Aorta (tissue), 5 donors: ENCODE measurements at regions not wholly inside any gene's neighbourhood (a gene's known extent, or its start where the extent isn't known, plus 50 kb on each side); places are given as distances from the start of the nearest gene placed in this dataset.

ENCODE experiments used
- ATAC-seq: fragments of 200-7000 bp; cut with Tn5 transposase; one replicate; pipeline ENCODE4 v1.9.1; 2022; ENCODE audit warnings: moderate library complexity; ENCODE audit not compliant: low FRiP score
- DNase-seq, 2 donors: peaks; one replicate each; pipeline ENCODE4 v3.0.0-alpha.2; 2020
- H3K27ac ChIP-seq, 2 donors: one replicate each; pipeline ENCODE4 v1.5.1; 2013; ENCODE audit warnings: low read length in 2 of 2, mild to moderate bottlenecking in 2 of 2, moderate library complexity in 2 of 2, control low read depth in 1 of 2, inconsistent platforms in 1 of 2, low read depth in 1 of 2
- H3K27me3 ChIP-seq, 2 donors: one replicate each; pipeline ENCODE4 v1.6.1; 2013; ENCODE audit warnings: control low read depth in 1 of 2, low read length in 1 of 2, mild to moderate bottlenecking in 1 of 2, moderate library complexity in 1 of 2; ENCODE audit not compliant: insufficient read depth in 2 of 2, control insufficient read depth in 1 of 2
- H3K36me3 ChIP-seq, 2 donors: one replicate each; pipeline ENCODE4 v1.6.1; 2013; ENCODE audit warnings: control low read depth in 1 of 2, low read length in 1 of 2, mild to moderate bottlenecking in 1 of 2; ENCODE audit not compliant: insufficient read depth in 2 of 2, control insufficient read depth in 1 of 2
- H3K4me1 ChIP-seq, 2 donors: one replicate each; pipeline ENCODE4 v1.6.1; 2013; ENCODE audit warnings: low read length in 2 of 2, control low read depth in 1 of 2, mild to moderate bottlenecking in 1 of 2, moderate library complexity in 1 of 2; ENCODE audit not compliant: insufficient read depth in 2 of 2, control insufficient read depth in 1 of 2
- H3K4me3 ChIP-seq, 2 donors: one replicate each; pipeline ENCODE4 v1.5.1; 2013; ENCODE audit warnings: low read length in 2 of 2, control low read depth in 1 of 2, mild to moderate bottlenecking in 1 of 2
- H3K9me3 ChIP-seq: one replicate; pipeline ENCODE4 v1.6.1; 2013; ENCODE audit warnings: mild to moderate bottlenecking, low read length; ENCODE audit not compliant: control insufficient read depth
- WGBS, 2 donors: extraction: QIAGEN DNeasy Blood & Tissue Kit; methylation state at CpG; one replicate each; pipeline ENCODE4 v1.1.7; 2013; 5-methylcytosine and 5-hydroxymethylcytosine counted together
- intact Hi-C, 2 donors: fragments of 100-400 bp; cut with DNase I; formaldehyde crosslinking; loops; one replicate each; pipeline versions ENCODE4 v1.14.2 to v1.15.0; 2022
- donor health status: healthy with polysubstance abuse.
- donor health status: Bipolar disorder and iron deficiency.
- donor health status: DM: no; HTN: no; CAD: no.
- donor health status: DM: no; HTN: no; CAD: no.
- donor health status: DM: yes; HTN: yes; CAD: no.

DNA sequence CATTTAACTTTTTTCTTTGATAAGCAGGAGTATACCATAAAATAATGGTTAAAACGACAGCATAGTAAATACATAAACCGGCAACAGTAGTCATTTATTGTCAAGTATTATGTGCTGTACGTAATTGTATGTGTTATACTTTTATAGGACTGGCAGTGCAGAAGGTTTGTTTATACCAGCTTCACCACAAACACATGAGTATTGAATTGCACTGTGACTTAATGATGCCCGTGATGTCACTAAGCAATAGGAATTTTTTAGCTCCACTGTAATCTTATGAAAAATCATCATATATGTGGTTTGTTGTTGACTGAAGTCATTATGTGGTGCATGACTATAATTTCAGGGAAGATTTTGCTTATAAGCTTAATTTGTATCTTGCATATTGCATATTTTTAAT is 424.6 kb downstream of the PABPC4L start:
- H3K27me3 ChIP-seq, result no peaks in the 10 kb centered on the region
- WGBS, 2 donors, result 95 to 96% methylated on average over 4 of the region's 4 CpGs
- H3K9me3 ChIP-seq, result no peaks in the 10 kb centered on the region
- no peak for ATAC-seq
- H3K4me1 ChIP-seq, result no peaks in the 10 kb centered on the region
- no peak overlapping the region for H3K27ac ChIP-seq
- intact Hi-C loops, result no loop called here
- H3K4me3 ChIP-seq, result no peak overlapping the region
- no peaks in the 10 kb centered on the region for H3K36me3 ChIP-seq
- DNase-seq, result no peak

DNA sequence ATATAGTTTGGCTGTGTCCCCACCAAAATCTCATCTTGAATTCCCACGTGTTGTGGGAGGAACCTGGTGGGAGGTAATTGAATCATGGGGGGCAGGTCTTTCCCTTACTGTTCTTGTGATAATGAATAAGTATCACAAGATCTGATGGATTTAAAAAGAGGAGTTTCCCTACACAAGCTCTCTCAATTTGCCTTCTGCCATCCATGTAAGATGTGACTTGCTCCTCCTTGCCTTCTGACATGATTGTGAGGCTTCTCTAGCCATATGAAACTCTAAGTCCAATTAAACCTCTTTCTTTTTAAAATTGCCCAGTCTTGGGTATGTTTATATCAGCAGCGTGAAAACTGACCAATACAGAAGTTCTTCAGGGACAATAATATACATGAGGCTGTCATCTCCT is 425.1 kb downstream of the PABPC4L start:
- intact Hi-C loops, result no loop called here
- Histone ChIP-seq H3K36me3 (no peaks in the 10 kb centered on the region), H3K27me3 (no peaks in the 10 kb centered on the region), H3K27ac (no peak overlapping the region), H3K9me3 (no peaks in the 10 kb centered on the region), H3K4me1 (no peaks in the 10 kb centered on the region), H3K4me3 (no peak overlapping the region)
- DNase-seq, result no peak
- 91 to 95% methylated on average over 2 of the region's 2 CpGs for WGBS, 2 donors
- ATAC-seq, result no peak

DNA sequence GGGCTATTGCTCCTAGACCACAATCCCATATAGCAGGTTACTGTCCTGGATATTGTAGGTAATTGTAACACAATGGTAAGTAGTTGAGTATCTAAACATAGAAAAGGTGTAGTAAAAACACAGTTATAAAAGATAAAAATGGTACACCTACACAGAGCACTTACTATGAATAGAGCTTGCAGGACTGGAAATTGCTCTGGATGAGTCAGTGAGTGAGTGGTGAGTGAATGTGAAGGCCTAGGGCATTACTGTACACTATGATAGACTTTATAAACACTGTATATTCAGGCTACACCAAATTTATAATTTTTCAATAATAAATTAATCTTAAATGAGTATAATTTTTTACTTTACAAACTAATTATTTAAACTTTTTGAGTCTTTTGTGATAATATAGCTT is 425.7 kb downstream of the PABPC4L start:
- Histone ChIP-seq H3K36me3 (no peaks in the 10 kb centered on the region), H3K4me3 (no peak overlapping the region), H3K9me3 (no peaks in the 10 kb centered on the region), H3K27ac (no peak overlapping the region), H3K27me3 (no peaks in the 10 kb centered on the region), H3K4me1 (no peaks in the 10 kb centered on the region)
- intact Hi-C loops, result no loop called here
- DNase-seq (no peak), ATAC-seq (no peak)

DNA sequence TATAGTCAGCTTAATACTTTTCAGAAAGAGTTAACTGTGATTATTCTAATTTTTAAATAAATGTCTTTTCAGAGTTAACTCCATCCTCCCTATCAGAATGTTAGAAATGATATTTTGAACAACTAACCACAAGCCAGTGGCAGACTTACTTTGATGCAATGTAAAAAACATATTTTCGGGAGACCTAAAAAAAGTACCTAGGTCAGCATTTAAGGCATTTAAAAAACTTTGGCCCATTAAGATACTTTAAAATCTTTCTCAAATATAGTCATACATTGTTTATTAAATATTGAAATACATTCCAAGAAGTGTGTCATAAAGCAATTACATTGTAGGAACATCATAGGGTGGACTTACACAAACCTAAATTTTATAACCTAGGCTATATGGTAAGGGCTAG is 426.1 kb downstream of the PABPC4L start:
- Histone ChIP-seq H3K27me3 (no peaks in the 10 kb centered on the region), H3K4me1 (no peaks in the 10 kb centered on the region), H3K4me3 (no peak overlapping the region), H3K27ac (no peak overlapping the region), H3K9me3 (no peaks in the 10 kb centered on the region), H3K36me3 (no peaks in the 10 kb centered on the region)
- no peak for DNase-seq
- no peak for ATAC-seq
- intact Hi-C loops, result no loop called here
- 95 to 96% methylated on average over 1 of the region's 1 CpG for WGBS, 2 donors

DNA sequence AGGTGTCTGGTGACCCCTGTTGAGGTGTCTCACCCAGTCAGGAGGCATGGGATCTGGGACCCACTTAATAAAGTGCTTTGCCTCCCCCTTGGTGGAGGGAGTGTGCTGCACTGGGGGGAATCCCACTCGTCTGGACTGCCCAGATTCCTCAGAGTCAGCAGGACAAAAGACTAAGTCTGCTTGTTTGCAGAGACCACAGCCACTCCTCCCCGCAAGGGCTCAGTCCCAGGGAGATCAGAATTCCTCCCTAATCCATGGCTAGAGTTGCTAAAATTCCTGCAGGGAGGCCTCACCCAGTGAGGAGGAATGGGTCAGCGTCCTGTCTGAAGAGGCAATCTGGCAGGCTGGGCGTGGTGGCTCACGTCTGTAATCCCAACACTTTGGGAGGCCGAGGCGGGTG is 442.2 kb downstream of the PABPC4L start:
- DNase-seq (no peak), ATAC-seq (no peak)
- 80 to 82% methylated on average over 7 of the region's 7 CpGs for WGBS, 2 donors
- H3K9me3 ChIP-seq, result no peaks in the 10 kb centered on the region
- no peaks in the 10 kb centered on the region for H3K4me1 ChIP-seq
- no peak overlapping the region for H3K4me3 ChIP-seq
- intact Hi-C loops, result loop anchor here in 1 of 2 donors (5.0 kb wide), 1 partner anchor 47 kb away; no protein-coding TSS in a partner anchor
- no peaks in the 10 kb centered on the region for H3K36me3 ChIP-seq
- no peaks in the 10 kb centered on the region for H3K27me3 ChIP-seq
- no peak overlapping the region for H3K27ac ChIP-seq

DNA sequence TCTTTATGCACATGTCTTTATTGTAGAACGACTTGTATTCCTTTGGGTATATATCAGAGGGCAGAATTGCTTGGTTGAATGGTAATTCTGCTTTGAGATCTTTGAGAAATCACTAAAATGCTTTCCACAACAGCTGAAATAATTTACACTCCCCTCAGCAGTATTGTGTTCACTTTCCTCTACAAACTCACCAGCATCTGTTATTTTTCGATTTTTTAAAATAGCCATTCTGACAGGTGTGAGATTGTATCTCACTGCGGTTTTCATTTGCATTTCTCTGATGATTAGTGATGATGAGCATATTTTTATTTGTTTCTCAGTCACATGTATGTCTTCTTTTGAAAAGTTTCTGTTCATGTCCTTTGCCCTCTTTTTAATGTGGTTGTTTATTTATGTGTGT is 459.8 kb downstream of the PABPC4L start:
- Histone ChIP-seq H3K4me1 (no peaks in the 10 kb centered on the region), H3K36me3 (no peaks in the 10 kb centered on the region), H3K27ac (no peak overlapping the region), H3K4me3 (no peak overlapping the region), H3K27me3 (no peaks in the 10 kb centered on the region), H3K9me3 (no peaks in the 10 kb centered on the region)
- WGBS, 2 donors, result 91 to 93% methylated on average over 3 of the region's 3 CpGs
- intact Hi-C loops, result no loop called here
- ATAC-seq (no peak), DNase-seq (no peak)

DNA sequence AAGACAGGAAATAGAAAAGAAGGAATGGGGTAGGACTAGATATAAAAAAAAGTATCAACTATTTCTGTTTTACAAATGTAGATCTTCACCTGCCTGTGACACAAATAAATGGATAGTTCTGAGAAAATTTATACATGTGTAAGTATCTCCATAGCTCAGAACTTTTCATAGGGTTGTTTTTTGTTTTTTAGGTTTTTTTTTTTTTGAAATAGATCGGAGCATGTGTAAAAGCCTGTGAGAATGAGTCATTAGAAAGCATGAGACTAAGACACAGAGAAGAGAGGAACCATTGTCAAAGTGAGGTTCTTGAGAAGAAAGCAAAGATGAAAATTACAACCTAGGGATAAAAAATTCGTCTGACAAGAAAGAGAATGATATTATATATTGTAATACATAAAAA is 481.6 kb downstream of the PABPC4L start:
- ATAC-seq, result no peak
- DNase-seq, result no peak
- Histone ChIP-seq H3K4me3 (no peak overlapping the region), H3K4me1 (no peaks in the 10 kb centered on the region), H3K27ac (no peak overlapping the region), H3K36me3 (no peaks in the 10 kb centered on the region), H3K9me3 (no peaks in the 10 kb centered on the region), H3K27me3 (no peaks in the 10 kb centered on the region)
- 65 to 74% methylated on average over 2 of the region's 2 CpGs for WGBS, 2 donors
- intact Hi-C loops, result no loop called here

DNA sequence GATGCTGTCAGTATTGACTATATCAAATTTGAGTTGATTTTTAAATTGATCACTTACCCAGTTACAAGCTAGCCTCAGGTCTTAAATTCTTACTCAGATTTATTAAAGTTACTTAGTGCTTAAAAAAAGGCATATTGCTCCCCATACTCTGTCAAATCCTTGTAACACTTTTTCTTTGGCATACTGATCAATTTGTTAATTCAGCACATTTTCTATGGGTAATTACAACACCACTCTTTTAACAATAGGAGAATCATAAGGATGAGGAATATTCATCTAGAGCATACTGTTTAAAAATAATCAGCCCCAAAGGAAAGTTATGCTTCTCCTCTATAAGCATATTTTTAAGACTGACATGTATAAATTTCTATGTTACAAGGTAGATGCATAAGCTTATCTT is 482.5 kb downstream of the PABPC4L start:
- intact Hi-C loops, result no loop called here
- H3K9me3 ChIP-seq, result no peaks in the 10 kb centered on the region
- no peaks in the 10 kb centered on the region for H3K4me1 ChIP-seq
- ATAC-seq (no peak), DNase-seq (no peak)
- H3K4me3 ChIP-seq, result no peak overlapping the region
- H3K27me3 ChIP-seq, result no peaks in the 10 kb centered on the region
- no peaks in the 10 kb centered on the region for H3K36me3 ChIP-seq
- H3K27ac ChIP-seq, result no peak overlapping the region

DNA sequence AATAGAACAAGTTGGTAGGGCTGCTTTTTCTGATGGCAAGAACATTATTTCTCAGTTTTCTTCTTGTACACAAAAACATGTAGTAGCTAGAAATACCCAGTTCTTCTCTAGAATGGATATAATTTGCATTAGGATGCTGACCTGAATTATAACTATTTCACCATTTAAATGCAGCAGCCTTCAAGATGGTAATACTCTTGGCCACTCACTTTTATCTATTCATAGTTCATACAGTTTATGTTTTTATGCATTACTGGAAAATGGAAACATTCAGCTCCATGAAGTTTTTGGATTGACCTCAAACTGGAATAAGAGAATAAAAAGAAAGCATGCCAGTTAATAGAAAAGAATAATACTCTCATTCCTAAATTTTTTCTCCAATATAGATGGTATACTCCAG is 487.4 kb downstream of the PABPC4L start:
- Histone ChIP-seq H3K4me1 (peaks cover 2 to 3% of the 10 kb centered on the region in 2 donors), H3K27ac (no peak overlapping the region), H3K36me3 (no peaks in the 10 kb centered on the region), H3K4me3 (no peak overlapping the region), H3K9me3 (no peaks in the 10 kb centered on the region), H3K27me3 (no peaks in the 10 kb centered on the region)
- DNase-seq (no peak), ATAC-seq (no peak)
- intact Hi-C loops, result loop anchor here in 1 of 2 donors (5.0 kb wide), 1 partner anchor 43 kb away; no protein-coding TSS in a partner anchor
